ENCODE measurements at regions not wholly inside any gene's neighbourhood (a gene's known extent, or its start where the extent isn't known, plus 50 kb on each side); places are given as distances from the start of the nearest gene placed in this dataset.

GRCh38 chr3:116951610-116952009 lies 242.0 kb downstream of the TUSC7 start (continued):
- no peak for TF ChIP-seq ZNF12 (CRISPR knock-in tag; IDR thresholded peaks at IDR 0.05)
- no peak for TF ChIP-seq ZNF444 (CRISPR knock-in tag; IDR thresholded peaks at IDR 0.05)
- TF ChIP-seq, protein P1, sequence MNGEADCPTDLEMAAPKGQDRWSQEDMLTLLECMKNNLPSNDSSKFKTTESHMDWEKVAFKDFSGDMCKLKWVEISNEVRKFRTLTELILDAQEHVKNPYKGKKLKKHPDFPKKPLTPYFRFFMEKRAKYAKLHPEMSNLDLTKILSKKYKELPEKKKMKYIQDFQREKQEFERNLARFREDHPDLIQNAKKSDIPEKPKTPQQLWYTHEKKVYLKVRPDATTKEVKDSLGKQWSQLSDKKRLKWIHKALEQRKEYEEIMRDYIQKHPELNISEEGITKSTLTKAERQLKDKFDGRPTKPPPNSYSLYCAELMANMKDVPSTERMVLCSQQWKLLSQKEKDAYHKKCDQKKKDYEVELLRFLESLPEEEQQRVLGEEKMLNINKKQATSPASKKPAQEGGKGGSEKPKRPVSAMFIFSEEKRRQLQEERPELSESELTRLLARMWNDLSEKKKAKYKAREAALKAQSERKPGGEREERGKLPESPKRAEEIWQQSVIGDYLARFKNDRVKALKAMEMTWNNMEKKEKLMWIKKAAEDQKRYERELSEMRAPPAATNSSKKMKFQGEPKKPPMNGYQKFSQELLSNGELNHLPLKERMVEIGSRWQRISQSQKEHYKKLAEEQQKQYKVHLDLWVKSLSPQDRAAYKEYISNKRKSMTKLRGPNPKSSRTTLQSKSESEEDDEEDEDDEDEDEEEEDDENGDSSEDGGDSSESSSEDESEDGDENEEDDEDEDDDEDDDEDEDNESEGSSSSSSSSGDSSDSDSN (IDR thresholded peaks at IDR 0.05; ENCODE audit: borderline replicate concordance in 1 of 2, low read depth in 2 of 2, low read length in 2 of 2) = no peak
- TF ChIP-seq RBM34 (IDR thresholded peaks at IDR 0.05; ENCODE audit: borderline replicate concordance, insufficient read depth, low read length) = no peak
- TF ChIP-seq SMAD1 (IDR thresholded peaks at IDR 0.05; ENCODE audit: low read depth, low read length, partially characterized antibody) = no peak
- no peak for TF ChIP-seq BRD9 (IDR thresholded peaks at IDR 0.05; ENCODE audit: low read depth, partially characterized antibody)
- TF ChIP-seq ZNF436 (CRISPR knock-in tag; IDR thresholded peaks at IDR 0.05) = no peak

DNA sequence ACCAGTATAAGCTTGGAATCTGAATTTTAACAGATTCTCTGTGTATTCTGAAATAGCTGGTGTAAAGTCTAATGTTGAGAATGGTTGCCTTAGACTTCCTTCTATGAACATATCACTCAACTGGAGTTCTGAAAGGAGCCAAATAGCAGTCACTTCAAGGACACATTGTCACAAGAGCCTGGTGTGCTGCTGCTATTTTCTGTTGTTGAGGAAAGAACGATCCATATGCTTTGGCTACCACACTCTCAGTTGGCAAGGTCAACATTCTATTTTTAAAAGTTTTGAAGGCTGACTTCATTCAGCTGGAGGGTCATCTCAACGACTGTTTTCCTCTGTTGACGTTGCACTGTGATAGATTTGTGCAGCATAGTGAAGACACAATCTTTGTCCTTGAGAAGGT lies 248.7 kb downstream of the TUSC7 start:
- Histone ChIP-seq H3K36me3 (ENCODE audit: control insufficient read depth, insufficient read depth, low read length) (no peaks in the 10 kb centered on the region), H3K4me2 (ENCODE audit: insufficient read depth, low read length) (no peak overlapping the region), H4K20me1 (replicated peaks; ENCODE audit: control insufficient read depth, insufficient read depth, low read length) (no peaks in the 10 kb centered on the region), H3K9me1 (ENCODE audit: control insufficient read depth, insufficient read depth, low read length) (no peaks in the 10 kb centered on the region), H3K79me2 (ENCODE audit: control insufficient read depth, insufficient read depth, low read length) (no peaks in the 10 kb centered on the region), H3K27ac (ENCODE audit: extremely low read depth, low read depth, low read length) (no peak overlapping the region), H2AFZ (ENCODE audit: low read depth, low read length) (no peak overlapping the region), H3K4me1 (replicated peaks in 1 of 2; ENCODE audit: control insufficient read depth in 2 of 2, insufficient read depth in 2 of 2, low read length in 2 of 2) (no peaks in the 10 kb centered on the region), H3K4me3 (no peak overlapping the region), H3K9ac (ENCODE audit: insufficient read depth in 1 of 2, low read depth in 2 of 2, low read length in 2 of 2) (no peak overlapping the region), H3K9me3 (replicated peaks; ENCODE audit: control insufficient read depth, insufficient read depth, low read depth, low read length) (no peaks in the 10 kb centered on the region), H3K27me3 (ENCODE audit: control insufficient read depth in 2 of 2, insufficient read depth in 2 of 2, low read length in 2 of 2) (no peaks in the 10 kb centered on the region)
- TF ChIP-seq MAZ (CRISPR knock-in tag; conservative IDR thresholded peaks at IDR 0.05 in 1 of 2, IDR thresholded peaks at IDR 0.05 in 1 of 2) (no peak), ZFP1 (CRISPR knock-in tag; IDR thresholded peaks at IDR 0.05) (no peak)
- ATAC-seq (no peak), FAIRE-seq (no peak), DNase-seq (ENCODE audit: extremely low read depth in 1 of 4, low spot score in 3 of 4) (no peak)
- intact Hi-C loops (cut with micrococcal nuclease) = no loop called here
- WGBS (ENCODE audit: insufficient coverage, low coverage, missing lambda C conversion rate) = 0% methylated on average over 3 of the region's 3 CpGs
- ChIA-PET POLR2A (no interaction called here), CTCF (ENCODE audit: low intra/inter-chr PET ratio) (no interaction called here)
- in situ Hi-C loops (cut with MboI) = no loop called here
- BruUV-seq (replicated peaks) = no TSS peak

Measured in K562 (cell line).